Body of pancreas (tissue), 4 donors: ENCODE measurements at regions not wholly inside any gene's neighbourhood (a gene's known extent, or its start where the extent isn't known, plus 50 kb on each side); places are given as distances from the start of the nearest gene placed in this dataset.

Experiments used
- ATAC-seq: fragments of 150-250 bp; one replicate; pipeline ENCODE4 v1.9.1; 2016
- DNase-seq, 4 donors: peaks; one replicate each; pipeline ENCODE4 v3.0.0-alpha.2; 2019
- H3K27ac ChIP-seq, 4 donors: fragments of 200-600 bp; sonication (generic); 1 replicate in 3 of 4; 2 replicates in 1 of 4; pipeline versions ENCODE4 v1.5.1 to v1.6.1; 2016 to 2019; ENCODE audit warnings: mild to moderate bottlenecking in 1 of 4, mixed read lengths in 1 of 4, moderate library complexity in 1 of 4
- H3K27me3 ChIP-seq, 2 donors: fragments of 200-600 bp; sonication (generic); one replicate each; pipeline ENCODE4 v1.6.0; 2016; ENCODE audit warnings: mild to moderate bottlenecking in 1 of 2
- H3K36me3 ChIP-seq, 2 donors: fragments of 200-600 bp; sonication (generic); replicated peaks in 1 of 2; 2 replicates each; pipeline ENCODE4 v1.5.1; 2016; ENCODE audit warnings: low read depth in 2 of 2; ENCODE audit not compliant: insufficient read depth in 1 of 2
- H3K4me1 ChIP-seq: fragments of 200-600 bp; sonication (generic); one replicate; pipeline ENCODE4 v1.6.0; 2016
- H3K4me3 ChIP-seq, 2 donors: fragments of 200-600 bp; sonication (generic); 1 replicate in 1 of 2; 2 replicates in 1 of 2; pipeline ENCODE4 v1.5.1; 2016 to 2019
- H3K9me3 ChIP-seq, 3 donors: fragments of 200-600 bp; sonication (generic); 1 replicate in 2 of 3; 2 replicates in 1 of 3; pipeline ENCODE4 v1.5.1; 2016
- CTCF ChIP-seq, 7 experiments: fragments of 450-650 bp in 4 of 7; fragments of 200-600 bp in 3 of 7; sonication (generic) in 3 of 7; IDR thresholded peaks; one replicate each; pipeline ENCODE4 v1.5.1; 2016 to 2019; ENCODE audit warnings: antibody characterized with exemption in 7 of 7
- POLR2A ChIP-seq, 3 donors: fragments of 450-650 bp; IDR thresholded peaks; one replicate each; pipeline ENCODE4 v1.6.1; 2016; ENCODE audit warnings: antibody characterized with exemption in 3 of 3, mild to moderate bottlenecking in 2 of 3
- WGBS, 2 donors: methylation state at CpG; one replicate each; pipeline ENCODE4 v1.1.5; 2017; 5-methylcytosine and 5-hydroxymethylcytosine counted together
- intact Hi-C: fragments of 100-400 bp; cut with DNase I; formaldehyde crosslinking; loops from one replicate; pipeline ENCODE4 v1.15.1; 2023

- Histone ChIP-seq H3K4me1 (no peaks in the 10 kb centered on the region), H3K4me3 (no peak overlapping the region), H3K9me3 (no peaks in the 10 kb centered on the region), H3K27me3 (no peaks in the 10 kb centered on the region), H3K36me3 (no peaks in the 10 kb centered on the region), H3K27ac (no peak overlapping the region)
- intact Hi-C loops: no loop called here
- WGBS, 2 donors: 89 to 97% methylated on average over 15 to 22 of the region's 24 CpGs
- peak in 1 of 4 donors; percentile 8 for DNase-seq
- ATAC-seq: no peak
- no peak for TF ChIP-seq POLR2A (IDR thresholded peaks at IDR 0.05)
- no peak for TF ChIP-seq CTCF (IDR thresholded peaks at IDR 0.05)
Measured at GRCh38 chr12:86600664-86601231, 344.6 kb upstream of the MGAT4C start.

GRCh38 chr12:86597431-86597830, 341.2 kb upstream of the MGAT4C start:
- H3K4me3 ChIP-seq: no peak overlapping the region
- no peaks in the 10 kb centered on the region for H3K36me3 ChIP-seq
- intact Hi-C loops: no loop called here
- H3K27me3 ChIP-seq: no peaks in the 10 kb centered on the region
- H3K4me1 ChIP-seq: no peaks in the 10 kb centered on the region
- TF ChIP-seq CTCF (IDR thresholded peaks at IDR 0.05): no peak
- no peak for TF ChIP-seq POLR2A (IDR thresholded peaks at IDR 0.05)
- no peak for ATAC-seq
- no peak overlapping the region for H3K27ac ChIP-seq
- no peaks in the 10 kb centered on the region for H3K9me3 ChIP-seq
- no peak for DNase-seq

GRCh38 chr12:86590296-86590695, 334.1 kb upstream of the MGAT4C start:
- no peak overlapping the region for H3K27ac ChIP-seq
- ATAC-seq: no peak
- no peaks in the 10 kb centered on the region for H3K36me3 ChIP-seq
- no peak overlapping the region for H3K4me3 ChIP-seq
- DNase-seq: no peak
- no peaks in the 10 kb centered on the region for H3K27me3 ChIP-seq
- H3K9me3 ChIP-seq: no peaks in the 10 kb centered on the region
- intact Hi-C loops: no loop called here
- TF ChIP-seq CTCF (IDR thresholded peaks at IDR 0.05) (no peak), POLR2A (IDR thresholded peaks at IDR 0.05) (no peak)
- H3K4me1 ChIP-seq: no peaks in the 10 kb centered on the region

GRCh38 chr12:86574143-86574542, 318.0 kb upstream of the MGAT4C start:
- H3K4me1 ChIP-seq: no peaks in the 10 kb centered on the region
- H3K27ac ChIP-seq: no peak overlapping the region
- TF ChIP-seq CTCF (IDR thresholded peaks at IDR 0.05) (no peak), POLR2A (IDR thresholded peaks at IDR 0.05) (no peak)
- DNase-seq (no peak), ATAC-seq (no peak)
- no peaks in the 10 kb centered on the region for H3K36me3 ChIP-seq
- no peaks in the 10 kb centered on the region for H3K27me3 ChIP-seq
- intact Hi-C loops: no loop called here
- H3K9me3 ChIP-seq: no peaks in the 10 kb centered on the region
- H3K4me3 ChIP-seq: no peak overlapping the region

- Histone ChIP-seq H3K27ac (no peak overlapping the region), H3K27me3 (no peaks in the 10 kb centered on the region), H3K4me3 (no peak overlapping the region), H3K4me1 (no peaks in the 10 kb centered on the region), H3K36me3 (no peaks in the 10 kb centered on the region), H3K9me3 (no peaks in the 10 kb centered on the region)
- TF ChIP-seq POLR2A (IDR thresholded peaks at IDR 0.05) (no peak), CTCF (IDR thresholded peaks at IDR 0.05) (no peak)
- intact Hi-C loops: no loop called here
- ATAC-seq (no peak), DNase-seq (no peak)
- WGBS, 2 donors: 6 to 9% methylated on average over 1 of the region's 1 CpG
Measured at GRCh38 chr12:86572455-86572854, 316.3 kb upstream of the MGAT4C start.
